HG03521 (cell line): ENCODE measurements at regions not wholly inside any gene's neighbourhood (a gene's known extent, or its start where the extent isn't known, plus 50 kb on each side); places are given as distances from the start of the nearest gene placed in this dataset.
A peak's percentile ranks its signal among the peaks of the same experiment; 100 is the strongest.

Source experiments
- ATAC-seq: cut with Tn5 transposase; IDR thresholded peaks from one replicate; pipeline ENCODE4 v1.9.1; 2021; ENCODE audit warnings: mild to moderate bottlenecking, moderate library complexity; ENCODE audit not compliant: unreplicated experiment

- no peak for ATAC-seq
Measured at GRCh38 chr17:55585629-55586028, 74.4 kb upstream of the SMIM36 start.

DNA sequence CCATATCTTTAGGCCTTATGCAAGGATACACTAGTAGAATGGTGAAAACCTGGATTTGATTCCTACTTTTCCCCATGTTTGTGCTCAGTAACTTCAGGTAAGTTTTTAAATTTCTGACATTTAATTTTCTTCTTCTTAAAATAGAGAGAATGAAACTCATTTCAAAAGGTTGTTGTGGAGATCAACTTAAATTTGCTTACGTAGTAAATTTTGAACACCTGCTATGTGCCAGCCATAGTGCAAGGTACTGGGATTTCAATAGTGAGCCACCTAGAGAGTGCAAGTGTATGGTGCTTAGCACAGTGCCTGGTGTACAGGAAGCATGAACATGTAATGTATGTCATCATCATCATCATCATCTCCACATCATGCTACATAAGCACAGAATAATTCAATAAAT lies 73.6 kb upstream of the SMIM36 start:
- ATAC-seq, result no peak

- ATAC-seq, result no peak
Measured at GRCh38 chr17:55584055-55584685, 72.9 kb upstream of the SMIM36 start.

DNA sequence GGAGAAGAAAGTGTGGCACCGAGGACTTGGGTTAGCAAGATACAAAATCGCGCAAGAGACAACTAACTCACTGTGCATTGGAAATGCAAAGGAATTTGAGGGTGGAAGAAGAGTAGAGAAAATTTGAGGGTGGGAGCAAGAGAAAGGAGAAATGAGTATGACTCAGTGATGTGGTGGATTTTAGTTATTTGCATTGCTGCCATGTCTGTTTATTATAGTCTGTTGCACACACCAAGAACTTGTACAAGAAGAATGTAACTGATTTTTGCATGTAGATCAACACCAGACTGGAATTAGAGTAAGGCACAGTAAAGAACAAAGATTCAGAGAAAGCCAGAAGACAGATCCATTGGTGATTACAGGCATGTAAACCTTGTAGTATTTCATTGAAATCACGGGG lies 71.6 kb upstream of the SMIM36 start:
- ATAC-seq, result no peak

GRCh38 chr17:55580596-55581133 lies 69.4 kb upstream of the SMIM36 start:
- peak; percentile 59 for ATAC-seq

- no peak for ATAC-seq
Measured at GRCh38 chr17:55577687-55578086, 66.4 kb upstream of the SMIM36 start.

- ATAC-seq, result peak; percentile 76
Measured at GRCh38 chr17:55576996-55577586, 65.8 kb upstream of the SMIM36 start.

- ATAC-seq, result no peak
Measured at GRCh38 chr17:55576237-55576995, 65.2 kb upstream of the SMIM36 start.

DNA sequence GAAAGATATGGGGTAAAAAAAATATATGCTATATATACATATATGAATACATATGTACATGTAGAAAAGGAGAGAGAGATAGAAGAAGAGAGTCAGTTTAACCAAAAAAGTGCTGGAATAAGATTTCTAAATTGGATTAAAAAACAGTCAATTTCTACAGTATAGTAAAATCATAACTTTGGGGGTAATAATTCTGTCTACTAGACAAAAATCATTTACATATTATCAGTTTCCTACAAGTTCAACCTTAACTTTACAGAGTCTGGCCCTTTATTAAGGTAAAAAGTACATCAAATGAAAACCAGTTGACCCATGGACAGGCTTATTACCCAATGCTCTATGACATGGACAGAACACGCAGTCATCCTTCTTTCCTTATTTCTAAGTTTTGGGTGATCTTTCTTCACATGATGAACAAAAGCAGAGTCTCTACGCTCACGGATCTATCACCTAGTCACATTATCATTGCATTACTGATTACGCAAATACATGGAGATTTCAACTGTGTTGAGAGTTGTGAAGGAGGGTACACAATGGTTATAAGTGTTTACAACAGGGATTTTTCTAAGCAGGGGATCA lies 63.9 kb upstream of the SMIM36 start:
- no peak for ATAC-seq

GRCh38 chr17:55572599-55572998 lies 61.3 kb upstream of the SMIM36 start:
- ATAC-seq, result no peak

- ATAC-seq, result no peak
Measured at GRCh38 chr17:55572139-55572538, 60.9 kb upstream of the SMIM36 start.

DNA sequence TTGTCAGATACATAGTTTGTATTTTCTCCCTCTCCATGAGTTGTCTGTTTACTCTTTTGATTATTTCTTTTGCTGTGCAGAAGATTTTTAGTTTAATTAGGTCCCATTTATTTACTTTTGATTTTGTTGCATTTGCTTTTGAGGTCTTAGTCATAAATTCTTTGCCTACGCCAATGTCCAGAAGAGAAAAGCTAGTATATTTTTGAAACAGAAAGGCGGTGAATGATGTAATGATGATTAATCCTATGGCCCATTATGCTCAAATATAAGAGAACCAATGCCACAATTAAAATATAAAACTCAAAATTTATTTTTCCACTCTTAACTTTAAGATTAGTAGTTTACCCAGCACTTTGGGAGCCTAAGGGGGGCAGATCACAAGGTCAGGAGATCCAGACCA lies 59.8 kb upstream of the SMIM36 start:
- no peak for ATAC-seq

GRCh38 chr17:55570391-55570790 lies 59.1 kb upstream of the SMIM36 start:
- no peak for ATAC-seq

- no peak for ATAC-seq
Measured at GRCh38 chr17:55567240-55568214, 56.3 kb upstream of the SMIM36 start.

DNA sequence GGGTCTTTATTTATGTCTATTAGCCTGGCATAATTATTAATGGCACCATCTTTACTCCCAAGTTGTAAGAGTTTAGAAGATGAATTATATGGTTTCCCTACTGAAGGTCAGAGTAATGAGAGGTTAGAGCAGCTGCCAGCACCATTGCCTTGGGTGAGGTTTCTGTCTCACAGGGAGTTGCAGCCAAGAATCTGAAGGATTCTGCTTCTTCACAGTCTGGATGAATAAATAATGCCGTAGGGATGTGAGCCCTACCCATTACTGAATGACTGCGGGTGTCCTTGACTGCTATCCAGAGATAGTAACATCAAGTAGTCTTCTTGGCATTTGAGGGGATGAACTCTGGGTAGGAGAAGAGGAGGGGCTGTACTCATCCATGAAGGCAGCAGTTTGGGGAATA lies 52.8 kb upstream of the SMIM36 start:
- no peak for ATAC-seq

DNA sequence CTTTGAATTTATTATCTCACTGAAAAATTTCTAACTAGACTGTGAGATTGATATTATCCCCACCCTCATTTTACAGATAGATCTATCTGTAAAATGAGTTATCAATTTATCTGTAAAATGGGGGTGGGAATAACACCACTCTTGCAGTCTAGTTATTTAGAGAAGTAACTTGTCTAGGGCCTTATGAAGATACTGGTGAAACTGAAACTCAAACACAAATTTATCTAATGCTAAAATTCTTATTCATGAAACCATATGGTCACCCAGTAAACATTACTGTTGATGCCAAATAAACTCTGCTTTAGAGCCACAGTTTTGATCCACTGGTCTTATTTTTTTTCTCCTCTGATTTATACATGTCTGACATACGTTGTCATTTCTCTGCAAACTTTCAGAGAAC lies 52.1 kb upstream of the SMIM36 start:
- no peak for ATAC-seq

GRCh38 chr17:55561973-55562495 lies 50.8 kb upstream of the SMIM36 start:
- ATAC-seq, result no peak

GRCh38 chr17:55561316-55561972 lies 50.2 kb upstream of the SMIM36 start:
- no peak for ATAC-seq
